HG02759 (cell line): ENCODE measurements at regions not wholly inside any gene's neighbourhood (a gene's known extent, or its start where the extent isn't known, plus 50 kb on each side); places are given as distances from the start of the nearest gene placed in this dataset.

Experiments
- ATAC-seq: cut with Tn5 transposase; IDR thresholded peaks from one replicate; pipeline ENCODE4 v1.9.1; 2021; ENCODE audit warnings: mild to moderate bottlenecking, moderate library complexity; ENCODE audit not compliant: unreplicated experiment

GRCh38 chr6:16078064-16078463 is 50.8 kb upstream of the MYLIP start:
- peak; percentile 73 for ATAC-seq

DNA sequence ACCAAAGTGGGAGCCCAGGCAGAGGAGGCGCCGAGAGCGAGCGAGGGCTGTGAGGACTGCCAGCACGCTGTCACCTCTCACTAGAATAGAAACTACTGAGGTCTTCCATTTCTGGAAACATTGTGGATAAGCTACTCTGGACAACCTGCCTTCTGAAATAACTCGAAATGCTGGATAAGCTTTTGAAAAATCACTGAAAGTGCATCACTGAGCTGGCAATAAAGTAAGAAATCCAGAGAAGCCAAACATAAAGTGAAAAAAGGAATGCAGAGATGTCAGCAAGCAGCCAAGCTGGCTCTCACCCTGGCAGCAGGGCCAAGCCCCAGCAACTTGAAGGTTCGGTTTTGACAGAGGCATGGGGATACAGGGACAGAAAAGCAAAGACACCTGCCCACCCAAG is 59.2 kb upstream of the MYLIP start:
- no peak for ATAC-seq

DNA sequence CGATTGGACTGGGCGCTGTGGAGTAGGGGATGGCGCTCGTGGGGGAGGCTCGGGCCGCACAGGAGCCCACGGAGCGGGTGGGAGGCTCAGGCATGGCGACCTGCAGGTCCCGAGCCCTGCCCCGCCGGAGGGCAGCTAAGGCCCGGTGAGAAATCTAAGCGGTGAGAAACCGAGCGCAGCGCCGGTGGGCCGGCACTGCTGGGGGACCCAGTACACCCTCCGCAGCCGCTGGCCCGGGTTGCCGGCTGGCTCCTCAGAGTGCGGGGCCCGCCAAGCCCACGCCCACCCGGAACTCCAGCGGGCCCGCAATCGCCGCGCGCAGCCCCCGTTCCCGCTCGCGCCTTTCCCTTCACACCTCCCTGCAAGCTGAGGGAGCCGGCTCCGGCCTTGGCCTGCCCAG is 59.7 kb upstream of the MYLIP start:
- no peak for ATAC-seq

DNA sequence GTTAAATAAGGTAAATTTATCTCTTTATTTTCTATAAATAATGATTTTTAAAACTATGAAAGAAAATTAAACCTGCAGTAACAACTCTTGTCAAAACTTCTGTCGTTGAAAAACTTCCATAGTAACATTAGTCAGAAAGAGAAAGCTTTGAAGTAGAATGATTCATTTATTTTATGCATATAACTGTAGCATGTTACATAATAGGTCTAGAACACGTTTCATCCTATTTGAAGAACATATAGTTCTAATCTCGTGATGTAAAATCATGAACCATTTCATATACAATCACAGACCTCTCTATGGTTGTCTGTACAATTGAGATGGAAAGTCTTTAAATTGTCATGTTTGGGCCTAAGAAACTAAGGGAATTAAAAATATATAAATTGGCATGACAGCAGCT is 61.3 kb upstream of the MYLIP start:
- ATAC-seq: no peak

DNA sequence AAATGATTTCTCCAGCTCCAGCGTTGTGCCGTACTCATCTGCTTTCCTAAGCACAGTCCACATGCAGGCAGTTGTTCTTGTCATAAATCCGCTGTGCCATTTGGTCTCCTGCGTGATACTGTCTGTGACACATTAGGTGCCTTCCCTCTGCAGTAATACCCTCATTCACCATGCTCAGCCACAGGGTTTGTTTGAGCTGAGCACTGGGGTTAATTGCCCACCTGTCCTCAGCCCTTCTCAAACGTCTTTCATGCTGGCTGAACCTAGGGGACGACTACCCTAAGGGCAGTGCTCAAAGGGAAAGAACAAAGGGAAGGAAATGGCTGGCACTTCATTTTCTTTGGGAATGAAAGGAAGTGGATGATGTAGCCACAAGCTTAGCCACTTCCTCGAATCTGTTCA is 64.2 kb upstream of the MYLIP start:
- ATAC-seq: no peak

DNA sequence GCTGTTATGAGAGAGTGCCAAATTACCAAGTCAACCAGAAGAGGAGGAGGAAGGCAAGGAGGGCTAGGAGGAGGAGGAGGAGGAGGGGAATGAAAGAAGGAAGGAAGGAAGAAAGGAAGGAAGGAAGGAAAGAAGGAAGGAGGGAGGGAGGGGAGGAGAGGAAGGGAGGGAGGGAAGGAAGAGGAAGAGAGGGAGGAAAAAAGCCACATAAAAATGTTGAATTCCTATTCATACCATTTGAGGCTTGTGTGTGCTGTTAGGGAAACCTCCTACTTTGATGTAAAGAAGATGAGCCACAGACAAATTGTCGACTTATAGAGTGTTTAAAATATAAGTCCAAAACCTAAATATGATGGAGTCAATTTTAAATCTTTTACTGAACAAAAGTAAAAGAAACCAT is 65.3 kb upstream of the MYLIP start:
- ATAC-seq: no peak

- no peak for ATAC-seq
Measured at GRCh38 chr6:16061818-16062217, 67.1 kb upstream of the MYLIP start.

GRCh38 chr6:16060039-16060438 is 68.8 kb upstream of the MYLIP start:
- no peak for ATAC-seq

- ATAC-seq: no peak
Measured at GRCh38 chr6:16059496-16059895, 69.4 kb upstream of the MYLIP start.

GRCh38 chr6:16058929-16059345 is 69.9 kb upstream of the MYLIP start:
- ATAC-seq: no peak

DNA sequence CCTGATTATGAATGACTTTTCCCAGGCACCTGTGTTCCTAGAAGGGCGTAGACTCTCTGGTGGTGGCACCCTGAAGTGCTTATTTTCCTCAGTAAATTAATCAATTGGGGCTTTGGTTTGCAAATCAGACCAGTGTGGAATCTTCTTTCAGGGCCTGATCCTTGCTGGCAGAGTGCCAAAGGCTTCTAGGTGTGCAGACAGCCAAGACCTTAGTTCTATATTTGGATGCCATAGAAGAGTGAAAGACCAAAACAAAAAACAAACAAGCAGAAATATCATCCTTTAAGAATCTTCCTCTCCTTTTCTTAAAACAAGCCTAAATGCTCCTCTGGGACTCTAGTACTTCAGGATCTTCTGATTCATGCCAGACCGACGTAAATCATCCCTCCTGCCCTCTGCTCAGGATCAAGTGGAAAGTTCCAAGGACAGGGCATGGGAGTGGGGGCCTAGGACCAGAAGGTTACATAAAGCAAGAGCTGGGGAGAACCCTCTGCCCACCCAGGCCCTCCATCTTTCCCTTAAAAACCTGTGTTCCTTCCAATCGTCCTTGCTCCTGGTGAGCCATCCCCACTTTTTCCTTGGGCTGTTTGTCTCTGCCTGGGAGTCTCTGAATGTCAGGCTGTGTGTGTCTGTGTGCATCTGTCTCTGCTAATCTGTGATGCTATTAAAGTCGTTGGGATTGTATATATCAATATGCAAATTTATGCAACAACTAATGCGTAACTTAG is 70.5 kb upstream of the MYLIP start:
- no peak for ATAC-seq

- no peak for ATAC-seq
Measured at GRCh38 chr6:16057446-16057845, 71.4 kb upstream of the MYLIP start.

- no peak for ATAC-seq
Measured at GRCh38 chr6:16056263-16056870, 72.5 kb upstream of the MYLIP start.

DNA sequence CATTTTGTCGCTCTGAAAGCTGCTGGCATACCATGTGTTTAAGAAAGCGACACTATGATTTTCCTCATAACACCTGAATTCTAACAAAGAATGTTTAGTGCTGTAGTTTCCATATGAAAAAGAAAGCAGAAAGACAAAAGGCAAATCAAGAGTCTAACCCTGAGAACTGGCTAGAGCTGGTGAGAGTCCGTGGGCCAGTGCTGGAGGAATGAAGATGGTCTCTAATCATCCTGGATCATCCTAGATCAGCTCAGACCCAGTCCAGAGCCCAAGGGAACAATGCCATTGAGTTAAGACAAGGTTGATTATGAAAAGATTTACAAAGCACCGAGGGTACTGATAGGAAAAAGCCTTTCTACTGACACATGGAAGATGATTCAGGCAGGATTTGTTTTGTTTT is 73.0 kb upstream of the MYLIP start:
- ATAC-seq: no peak

DNA sequence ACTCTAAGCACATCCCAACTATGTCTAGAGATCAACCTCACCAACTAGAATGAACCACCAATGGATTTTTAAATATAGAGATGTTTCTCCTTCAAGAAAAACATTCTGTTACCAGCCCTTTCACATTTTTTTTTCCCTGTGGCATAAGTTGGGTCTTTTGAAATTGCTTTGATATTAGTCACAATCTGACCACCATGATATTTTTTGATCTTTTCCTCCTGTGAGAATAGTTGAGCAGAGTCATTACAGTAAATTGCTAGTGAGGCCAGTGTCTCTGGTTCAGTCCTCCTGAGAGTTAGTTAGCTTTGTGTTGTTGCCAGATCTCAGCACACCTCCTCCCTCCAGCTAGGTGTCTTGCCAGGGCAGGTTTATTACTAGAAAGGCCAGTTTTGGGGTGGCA is 79.7 kb upstream of the MYLIP start:
- ATAC-seq: no peak

DNA sequence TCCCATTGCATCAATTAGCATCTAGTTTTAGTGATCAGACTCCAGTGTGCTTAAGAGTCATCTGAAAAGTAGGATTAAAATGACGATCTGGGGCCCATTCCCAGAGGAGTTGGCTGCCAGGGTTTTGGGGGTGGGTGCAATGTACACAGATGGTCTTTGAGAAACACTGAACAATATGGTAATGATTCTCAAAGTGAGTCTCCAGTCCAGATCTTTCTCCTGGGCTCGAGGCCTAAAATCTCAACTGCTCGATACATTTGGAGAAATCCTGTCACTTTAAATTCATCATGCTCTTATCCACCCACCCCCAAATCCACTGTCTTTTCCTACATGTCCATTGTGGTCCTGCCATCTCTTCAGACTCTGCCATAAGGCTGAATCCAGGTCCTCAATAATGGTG is 80.7 kb upstream of the MYLIP start:
- ATAC-seq: no peak

DNA sequence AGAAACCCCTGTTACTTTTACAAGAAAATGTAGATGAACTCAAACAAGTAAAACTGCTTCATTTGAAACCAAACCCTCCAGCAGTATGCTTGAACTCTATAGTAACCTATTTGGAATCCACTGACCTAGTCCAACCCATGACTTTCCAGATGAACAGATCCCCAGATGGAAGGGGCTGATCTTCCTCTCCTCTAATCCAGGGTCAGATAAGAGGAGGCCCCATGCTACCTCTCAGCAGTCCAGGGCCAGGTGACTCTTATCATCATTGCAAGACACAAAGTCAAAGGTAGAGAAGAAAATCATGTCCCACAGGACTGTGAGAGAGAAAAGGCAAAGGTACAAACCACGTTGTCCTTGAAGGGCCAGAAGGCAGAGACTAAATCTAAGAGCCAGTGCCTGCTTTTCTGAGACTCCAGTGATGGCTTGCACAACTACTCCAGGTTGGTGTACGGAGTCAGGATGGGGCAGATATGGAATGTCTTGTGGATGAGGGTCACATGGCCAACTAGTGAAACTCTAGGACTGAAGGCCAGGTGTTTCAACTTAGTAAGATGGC is 81.4 kb upstream of the MYLIP start:
- ATAC-seq: no peak

DNA sequence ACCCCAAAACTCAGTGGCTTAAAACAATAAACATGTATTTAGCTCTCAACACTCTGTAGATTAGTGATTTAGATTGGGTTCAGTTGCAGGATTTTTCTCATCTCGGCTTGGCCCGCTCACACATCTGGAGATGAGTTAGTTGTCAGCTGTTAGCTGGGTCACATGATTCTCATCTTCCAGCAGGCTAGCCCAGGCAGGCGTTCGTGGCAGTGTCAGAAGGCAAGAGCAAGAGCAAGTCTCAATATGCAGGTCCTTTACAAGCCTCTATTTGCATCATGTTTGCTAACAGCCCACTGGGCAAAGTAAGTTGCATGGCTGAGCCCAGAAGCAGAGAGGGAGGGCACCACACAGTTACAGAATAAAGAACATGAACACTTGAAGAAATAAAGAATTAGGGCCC is 83.6 kb upstream of the MYLIP start:
- ATAC-seq: no peak

- no peak for ATAC-seq
Measured at GRCh38 chr6:16044211-16044643, 84.7 kb upstream of the MYLIP start.

DNA sequence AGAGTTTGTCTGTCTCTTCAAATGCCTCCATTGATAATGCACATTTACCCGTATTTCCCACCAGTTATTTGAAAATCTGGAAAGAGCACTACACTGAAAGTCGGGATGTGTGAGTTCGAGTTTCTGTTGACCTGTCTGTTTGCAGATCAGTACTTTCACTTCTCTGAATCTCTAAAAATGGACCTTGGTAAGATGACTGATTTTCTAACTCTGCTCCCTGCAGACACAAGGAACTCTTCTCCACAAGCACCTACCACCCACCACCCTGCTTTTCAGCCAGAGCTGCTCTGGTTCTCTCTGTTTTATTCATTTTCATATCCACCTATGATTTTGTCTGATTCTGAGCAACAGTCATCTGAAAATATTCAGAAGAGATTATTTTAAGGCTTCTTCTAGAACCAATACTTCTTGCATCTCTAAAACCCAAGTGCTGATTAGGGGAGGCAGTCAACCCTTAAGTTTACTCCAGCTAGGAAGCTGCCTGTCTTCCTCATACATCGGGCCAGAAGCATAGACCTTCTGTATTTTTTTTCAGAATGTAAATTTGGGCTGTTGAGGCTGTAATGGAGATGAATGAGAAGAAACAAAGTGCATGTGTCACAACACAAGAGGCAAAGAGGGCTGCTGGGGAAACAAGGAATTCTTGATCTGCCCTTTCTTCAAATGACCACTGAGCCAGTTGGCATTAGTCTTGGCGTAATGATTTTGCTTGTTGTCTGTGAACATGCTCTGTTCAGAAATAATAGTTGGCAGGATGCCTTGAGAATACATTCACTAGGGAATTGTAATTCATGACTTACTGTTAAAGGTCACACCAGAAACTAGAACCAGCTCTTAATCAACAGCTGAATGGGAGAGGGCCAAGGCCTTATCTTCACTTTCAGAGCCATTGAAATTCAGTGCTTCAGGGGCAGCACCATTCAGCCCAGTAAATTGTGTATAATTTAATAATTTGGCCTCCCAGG is 85.4 kb upstream of the MYLIP start:
- peak; percentile 75 for ATAC-seq

DNA sequence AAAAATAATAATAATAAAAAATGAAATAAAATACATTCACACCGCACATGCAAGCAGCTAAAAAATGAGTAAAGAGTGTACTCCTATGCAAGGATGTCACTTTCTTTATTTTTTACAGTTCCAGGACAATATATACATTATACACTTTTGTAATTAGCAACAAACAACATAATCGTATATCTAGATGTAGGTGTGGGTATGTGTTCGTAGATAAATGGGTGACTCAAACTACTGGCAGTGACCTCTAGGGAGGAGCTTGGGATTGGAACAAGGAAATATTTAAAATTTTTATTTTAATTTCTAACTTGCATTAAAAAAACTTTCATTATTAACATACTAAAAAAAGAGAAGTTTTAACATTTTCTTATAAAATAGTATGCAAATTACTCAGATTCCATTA is 86.1 kb upstream of the MYLIP start:
- ATAC-seq: no peak
